ENCODE measurements at regions not wholly inside any gene's neighbourhood (a gene's known extent, or its start where the extent isn't known, plus 50 kb on each side); places are given as distances from the start of the nearest gene placed in this dataset.

- SMC1A ChIA-PET (ENCODE audit: uncharacterized antibody, unreplicated experiment), result no interaction called here
- in situ Hi-C loops (cut with MboI), result no loop called here
- TF ChIP-seq PBX3 (IDR thresholded peaks at IDR 0.05; ENCODE audit: insufficient replicate concordance, low read depth, low read length), result no peak
- TF ChIP-seq TAF1 (IDR thresholded peaks at IDR 0.05; ENCODE audit: borderline replicate concordance, low read depth, low read length), result no peak
- no peak for TF ChIP-seq JUNB (IDR thresholded peaks at IDR 0.05)
- TF ChIP-seq, protein P1, sequence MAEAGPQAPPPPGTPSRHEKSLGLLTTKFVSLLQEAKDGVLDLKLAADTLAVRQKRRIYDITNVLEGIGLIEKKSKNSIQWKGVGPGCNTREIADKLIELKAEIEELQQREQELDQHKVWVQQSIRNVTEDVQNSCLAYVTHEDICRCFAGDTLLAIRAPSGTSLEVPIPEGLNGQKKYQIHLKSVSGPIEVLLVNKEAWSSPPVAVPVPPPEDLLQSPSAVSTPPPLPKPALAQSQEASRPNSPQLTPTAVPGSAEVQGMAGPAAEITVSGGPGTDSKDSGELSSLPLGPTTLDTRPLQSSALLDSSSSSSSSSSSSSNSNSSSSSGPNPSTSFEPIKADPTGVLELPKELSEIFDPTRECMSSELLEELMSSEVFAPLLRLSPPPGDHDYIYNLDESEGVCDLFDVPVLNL (IDR thresholded peaks at IDR 0.05; ENCODE audit: low read depth, low read length), result no peak
- no peak for TF ChIP-seq HDAC2 (IDR thresholded peaks at IDR 0.05)
- no peak for TF ChIP-seq KDM1A (IDR thresholded peaks at IDR 0.05; ENCODE audit: borderline replicate concordance)
- TF ChIP-seq, protein P2, sequence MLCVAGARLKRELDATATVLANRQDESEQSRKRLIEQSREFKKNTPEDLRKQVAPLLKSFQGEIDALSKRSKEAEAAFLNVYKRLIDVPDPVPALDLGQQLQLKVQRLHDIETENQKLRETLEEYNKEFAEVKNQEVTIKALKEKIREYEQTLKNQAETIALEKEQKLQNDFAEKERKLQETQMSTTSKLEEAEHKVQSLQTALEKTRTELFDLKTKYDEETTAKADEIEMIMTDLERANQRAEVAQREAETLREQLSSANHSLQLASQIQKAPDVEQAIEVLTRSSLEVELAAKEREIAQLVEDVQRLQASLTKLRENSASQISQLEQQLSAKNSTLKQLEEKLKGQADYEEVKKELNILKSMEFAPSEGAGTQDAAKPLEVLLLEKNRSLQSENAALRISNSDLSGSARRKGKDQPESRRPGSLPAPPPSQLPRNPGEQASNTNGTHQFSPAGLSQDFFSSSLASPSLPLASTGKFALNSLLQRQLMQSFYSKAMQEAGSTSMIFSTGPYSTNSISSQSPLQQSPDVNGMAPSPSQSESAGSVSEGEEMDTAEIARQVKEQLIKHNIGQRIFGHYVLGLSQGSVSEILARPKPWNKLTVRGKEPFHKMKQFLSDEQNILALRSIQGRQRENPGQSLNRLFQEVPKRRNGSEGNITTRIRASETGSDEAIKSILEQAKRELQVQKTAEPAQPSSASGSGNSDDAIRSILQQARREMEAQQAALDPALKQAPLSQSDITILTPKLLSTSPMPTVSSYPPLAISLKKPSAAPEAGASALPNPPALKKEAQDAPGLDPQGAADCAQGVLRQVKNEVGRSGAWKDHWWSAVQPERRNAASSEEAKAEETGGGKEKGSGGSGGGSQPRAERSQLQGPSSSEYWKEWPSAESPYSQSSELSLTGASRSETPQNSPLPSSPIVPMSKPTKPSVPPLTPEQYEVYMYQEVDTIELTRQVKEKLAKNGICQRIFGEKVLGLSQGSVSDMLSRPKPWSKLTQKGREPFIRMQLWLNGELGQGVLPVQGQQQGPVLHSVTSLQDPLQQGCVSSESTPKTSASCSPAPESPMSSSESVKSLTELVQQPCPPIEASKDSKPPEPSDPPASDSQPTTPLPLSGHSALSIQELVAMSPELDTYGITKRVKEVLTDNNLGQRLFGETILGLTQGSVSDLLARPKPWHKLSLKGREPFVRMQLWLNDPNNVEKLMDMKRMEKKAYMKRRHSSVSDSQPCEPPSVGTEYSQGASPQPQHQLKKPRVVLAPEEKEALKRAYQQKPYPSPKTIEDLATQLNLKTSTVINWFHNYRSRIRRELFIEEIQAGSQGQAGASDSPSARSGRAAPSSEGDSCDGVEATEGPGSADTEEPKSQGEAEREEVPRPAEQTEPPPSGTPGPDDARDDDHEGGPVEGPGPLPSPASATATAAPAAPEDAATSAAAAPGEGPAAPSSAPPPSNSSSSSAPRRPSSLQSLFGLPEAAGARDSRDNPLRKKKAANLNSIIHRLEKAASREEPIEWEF (IDR thresholded peaks at IDR 0.05; ENCODE audit: insufficient replicate concordance, low read depth, low read length), result no peak
- no peak for TF ChIP-seq RFX5 (IDR thresholded peaks at IDR 0.05; ENCODE audit: low read depth, low read length)
- no peak for TF ChIP-seq TARDBP (IDR thresholded peaks at IDR 0.05; ENCODE audit: borderline replicate concordance)
Measured at GRCh38 chr4:143784567-143784966, 84.1 kb upstream of the FREM3 start.

More at GRCh38 chr4:143784567-143784966, 84.1 kb upstream of the FREM3 start:
- ATAC-seq, result no peak
- intact Hi-C loops (cut with micrococcal nuclease; ENCODE audit: unreplicated experiment), result no loop called here
- DNase-seq (ENCODE audit: low read depth, low spot score), result no peak
- FAIRE-seq, result no peak
- ChIA-PET RAD21 (ENCODE audit: unreplicated experiment) (no interaction called here), POLR2A (no interaction called here), CTCF (no interaction called here)
- Histone ChIP-seq H3K4me1 (ENCODE audit: control insufficient read depth, insufficient read depth, low read length) (no peaks in the 10 kb centered on the region), H3K4me2 (ENCODE audit: control insufficient read depth, insufficient read depth) (no peak overlapping the region), H4K20me1 (ENCODE audit: control insufficient read depth, insufficient read depth) (no peaks in the 10 kb centered on the region), H3K79me2 (ENCODE audit: control insufficient read depth, insufficient read depth, low read length) (no peaks in the 10 kb centered on the region), H3K27me3 (replicated peaks in 1 of 2; ENCODE audit: control insufficient read depth in 2 of 2, insufficient read depth in 2 of 2, low read length in 1 of 2) (no peaks in the 10 kb centered on the region), H3K9me3 (replicated peaks; ENCODE audit: control insufficient read depth, insufficient read depth, low read length) (no peaks in the 10 kb centered on the region; the same call in 2 of the 3 replicates), H3K9ac (ENCODE audit: control insufficient read depth, insufficient read depth, low read length) (no peak overlapping the region), H3K27ac (ENCODE audit: control insufficient read depth, insufficient read depth) (no peak overlapping the region), H2AFZ (ENCODE audit: control insufficient read depth, low read depth, low read length) (no peak overlapping the region), H3K4me3 (no peak overlapping the region), H3K36me3 (ENCODE audit: control insufficient read depth in 2 of 2, insufficient read depth in 2 of 2, low read length in 1 of 2) (no peaks in the 10 kb centered on the region)
- WGBS (ENCODE audit: insufficient coverage, insufficient replicate concordance, low lambda C conversion rate, missing lambda C conversion rate), result 4% methylated on average over 2 of the region's 2 CpGs
- BruUV-seq (replicated peaks), result no TSS peak

Data from GM12878 (cell line).